ENCODE measurements at regions not wholly inside any gene's neighbourhood (a gene's known extent, or its start where the extent isn't known, plus 50 kb on each side); places are given as distances from the start of the nearest gene placed in this dataset.

GRCh38 chr17:36697903-36698530, 96.6 kb downstream of the MRM1 start:
- Histone ChIP-seq H3K4me1 (no peaks in the 10 kb centered on the region), H3K27me3 (peaks cover 0 to 78% (median 56%) of the 10 kb centered on the region in 7 donors), H3K27ac (no peak overlapping the region), H3K9me3 (no peaks in the 10 kb centered on the region), H3K4me3 (no peak overlapping the region), H3K36me3 (no peaks in the 10 kb centered on the region)
- no peak for TF ChIP-seq CTCF (IDR thresholded peaks at IDR 0.05)
- intact Hi-C loops (cut with DNase I) = no loop called here
- DNase-seq (no peak), ATAC-seq (no peak)
- 26 to 32% methylated on average over 16 of the region's 16 CpGs for WGBS, 2 donors

GRCh38 chr17:36701429-36702099, 100.2 kb downstream of the MRM1 start:
- no peak for ATAC-seq
- DNase-seq = no peak
- 74 to 77% methylated on average over 13 of the region's 13 CpGs for WGBS, 2 donors
- H3K4me3 ChIP-seq = no peak overlapping the region
- H3K9me3 ChIP-seq = no peaks in the 10 kb centered on the region
- H3K27me3 ChIP-seq = peaks cover 0 to 94% (median 75%) of the 10 kb centered on the region in 7 donors
- H3K27ac ChIP-seq = no peak overlapping the region
- no peaks in the 10 kb centered on the region for H3K36me3 ChIP-seq
- peaks cover 0 to 5% (median 0%) of the 10 kb centered on the region in 9 donors for H3K4me1 ChIP-seq
- no peak for TF ChIP-seq CTCF (IDR thresholded peaks at IDR 0.05)
- intact Hi-C loops (cut with DNase I) = no loop called here

GRCh38 chr17:36702636-36703035, 101.3 kb downstream of the MRM1 start:
- no peak overlapping the region for H3K4me3 ChIP-seq
- no peaks in the 10 kb centered on the region for H3K9me3 ChIP-seq
- peaks cover 0 to 90% (median 68%) of the 10 kb centered on the region in 7 donors for H3K27me3 ChIP-seq
- H3K36me3 ChIP-seq = no peaks in the 10 kb centered on the region
- 0 to 13% methylated on average over 1 of the region's 1 CpG for WGBS, 2 donors
- no peak for TF ChIP-seq CTCF (IDR thresholded peaks at IDR 0.05)
- intact Hi-C loops (cut with DNase I) = no loop called here
- peaks cover 0 to 5% (median 0%) of the 10 kb centered on the region in 9 donors for H3K4me1 ChIP-seq
- no peak overlapping the region for H3K27ac ChIP-seq
- DNase-seq (no peak), ATAC-seq (no peak)

- Histone ChIP-seq H3K27me3 (peaks cover 0 to 78% (median 56%) of the 10 kb centered on the region in 7 donors), H3K36me3 (no peaks in the 10 kb centered on the region), H3K4me3 (no peak overlapping the region), H3K27ac (no peak overlapping the region), H3K4me1 (peaks cover 0 to 5% (median 0%) of the 10 kb centered on the region in 9 donors), H3K9me3 (no peaks in the 10 kb centered on the region)
- 3% methylated on average over 36 of the region's 36 CpGs for WGBS, 2 donors
- peak; percentile 17 to 48 for DNase-seq
- intact Hi-C loops (cut with DNase I) = no loop called here
- ATAC-seq = peak in 6 of 8 donors; percentile 25 to 79 (median 66)
- no peak for TF ChIP-seq CTCF (IDR thresholded peaks at IDR 0.05)
Observed at GRCh38 chr17:36703860-36704266, 102.5 kb downstream of the MRM1 start.
